Neural progenitor cell (in vitro differentiated cells): ENCODE measurements at regions not wholly inside any gene's neighbourhood (a gene's known extent, or its start where the extent isn't known, plus 50 kb on each side); places are given as distances from the start of the nearest gene placed in this dataset.
A peak's percentile ranks its signal among the peaks of the same experiment; 100 is the strongest.

ENCODE experiments used
- DNase-seq: peaks from one replicate; pipeline ENCODE4 v3.0.0-alpha.2; 2016; ENCODE audit warnings: low spot score
- H2AFZ ChIP-seq: fragments of 200-600 bp; sonication (generic); replicated peaks from 2 replicates; pipeline ENCODE4 v1.6.1; 2016; ENCODE audit warnings: antibody characterized with exemption
- H3F3A ChIP-seq: fragments of 200-600 bp; sonication (generic); 2 replicates; pipeline ENCODE4 v1.6.1; 2016; ENCODE audit warnings: antibody characterized with exemption, low read depth
- H3K27ac ChIP-seq: fragments of 200-600 bp; sonication (generic); 2 replicates; pipeline ENCODE4 v1.5.1; 2016; ENCODE audit warnings: mild to moderate bottlenecking
- H3K27me3 ChIP-seq: fragments of 200-600 bp; sonication (generic); 2 replicates; pipeline ENCODE4 v1.6.1; 2016; ENCODE audit warnings: mild to moderate bottlenecking, moderate library complexity
- H3K36me3 ChIP-seq: fragments of 200-600 bp; sonication (generic); 2 replicates; pipeline ENCODE4 v1.5.1; 2016
- H3K4me1 ChIP-seq: fragments of 200-600 bp; sonication (generic); 2 replicates; pipeline ENCODE4 v1.6.1; 2016; ENCODE audit warnings: mixed run types
- H3K4me2 ChIP-seq: fragments of 200-600 bp; sonication (generic); 2 replicates; pipeline ENCODE4 v1.6.1; 2016
- H3K4me3 ChIP-seq: fragments of 200-600 bp; sonication (generic); 2 replicates; pipeline ENCODE4 v1.5.1; 2016
- H3K79me2 ChIP-seq: fragments of 200-600 bp; sonication (generic); 2 replicates; pipeline ENCODE4 v1.6.1; 2016; ENCODE audit warnings: low read depth
- H3K9ac ChIP-seq: fragments of 200-600 bp; sonication (generic); 2 replicates; pipeline ENCODE4 v1.6.1; 2016
- H3K9me3 ChIP-seq: fragments of 200-600 bp; sonication (generic); 2 replicates; pipeline ENCODE4 v1.5.1; 2016; ENCODE audit warnings: low read depth
- H4K20me1 ChIP-seq: fragments of 200-600 bp; sonication (generic); 2 replicates; pipeline ENCODE4 v1.6.1; 2016; ENCODE audit warnings: low read depth
- H3K27ac Mint-ChIP-seq: 3 replicates; pipeline ENCODE4 v1.8.0; 2021; ENCODE audit warnings: mixed read lengths
- H3K27me3 Mint-ChIP-seq: 2 replicates; pipeline ENCODE4 v1.8.0; 2022; ENCODE audit warnings: low read depth, mild to moderate bottlenecking, inconsistent platforms, moderate library complexity, mixed read lengths; ENCODE audit not compliant: insufficient read depth
- H3K36me3 Mint-ChIP-seq: 3 replicates; pipeline ENCODE4 v1.8.0; 2021; ENCODE audit warnings: mixed read lengths
- H3K4me1 Mint-ChIP-seq: 3 replicates; pipeline ENCODE4 v1.8.0; 2021; ENCODE audit warnings: mixed read lengths
- H3K4me3 Mint-ChIP-seq: 3 replicates; pipeline ENCODE4 v1.8.0; 2021; ENCODE audit warnings: mild to moderate bottlenecking, moderate library complexity, mixed read lengths
- H3K9me3 Mint-ChIP-seq: 3 replicates; pipeline ENCODE4 v1.8.0; 2020; ENCODE audit warnings: mixed read lengths
- CTCF ChIP-seq: fragments of 200-600 bp; sonication (generic); IDR thresholded peaks from 2 replicates; pipeline ENCODE4 v1.5.1; 2017; ENCODE audit warnings: antibody characterized with exemption, mild to moderate bottlenecking
- EZH2 ChIP-seq: fragments of 200-600 bp; sonication (generic); IDR thresholded peaks from 2 replicates; pipeline ENCODE4 v1.6.1; 2017; ENCODE audit warnings: antibody characterized with exemption, mild to moderate bottlenecking, moderate library complexity
- EZH2phosphoT487 ChIP-seq: fragments of 200-600 bp; sonication (generic); IDR thresholded peaks from 2 replicates; pipeline ENCODE4 v1.6.1; 2017; ENCODE audit warnings: antibody characterized with exemption

GRCh38 chr2:53515435-53516332, 251.9 kb upstream of the CHAC2 start:
- H3K4me3 ChIP-seq, result no peak overlapping the region
- no peak overlapping the region for H3K4me2 ChIP-seq
- H3F3A ChIP-seq, result no peaks in the 10 kb centered on the region
- Mint-ChIP-seq H3K9me3 (no peaks in the 10 kb centered on the region), H3K4me3 (no peak overlapping the region), H3K4me1 (peaks cover 20% of the 10 kb centered on the region), H3K27me3 (peaks cover 9% of the 10 kb centered on the region), H3K36me3 (no peaks in the 10 kb centered on the region), H3K27ac (no peak overlapping the region)
- no peaks in the 10 kb centered on the region for H4K20me1 ChIP-seq
- no peaks in the 10 kb centered on the region for H3K27me3 ChIP-seq
- peak overlapping the region; percentile 88 for H2AFZ ChIP-seq
- peaks cover 9% of the 10 kb centered on the region for H3K4me1 ChIP-seq
- H3K27ac ChIP-seq, result no peak overlapping the region
- H3K9ac ChIP-seq, result no peak overlapping the region
- no peaks in the 10 kb centered on the region for H3K9me3 ChIP-seq
- no peaks in the 10 kb centered on the region for H3K36me3 ChIP-seq
- no peaks in the 10 kb centered on the region for H3K79me2 ChIP-seq
- peak; percentile 39 for DNase-seq
- TF ChIP-seq EZH2 (no peak), EZH2phosphoT487 (no peak), CTCF (peak; percentile 38)

GRCh38 chr2:53513167-53513666, 254.4 kb upstream of the CHAC2 start:
- Histone ChIP-seq H3F3A (peaks cover 3% of the 10 kb centered on the region), H3K36me3 (no peaks in the 10 kb centered on the region), H3K27me3 (no peaks in the 10 kb centered on the region), H3K9me3 (no peaks in the 10 kb centered on the region), H4K20me1 (no peaks in the 10 kb centered on the region), H3K9ac (no peak overlapping the region), H2AFZ (no peak overlapping the region), H3K27ac (no peak overlapping the region), H3K4me3 (no peak overlapping the region), H3K4me2 (no peak overlapping the region), H3K4me1 (no peaks in the 10 kb centered on the region), H3K79me2 (no peaks in the 10 kb centered on the region)
- Mint-ChIP-seq H3K36me3 (no peaks in the 10 kb centered on the region), H3K4me3 (no peak overlapping the region), H3K4me1 (peaks cover 15% of the 10 kb centered on the region), H3K27ac (no peak overlapping the region), H3K9me3 (peaks cover 4% of the 10 kb centered on the region), H3K27me3 (peaks cover 7% of the 10 kb centered on the region)
- no peak for DNase-seq
- TF ChIP-seq EZH2, result no peak
- no peak for TF ChIP-seq EZH2phosphoT487
- TF ChIP-seq CTCF, result no peak

GRCh38 chr2:53512071-53512826, 255.4 kb upstream of the CHAC2 start:
- Mint-ChIP-seq H3K9me3 (peaks cover 4% of the 10 kb centered on the region), H3K4me1 (peaks cover 10% of the 10 kb centered on the region), H3K36me3 (no peaks in the 10 kb centered on the region), H3K27ac (no peak overlapping the region), H3K4me3 (no peak overlapping the region), H3K27me3 (peaks cover 2% of the 10 kb centered on the region)
- Histone ChIP-seq H3K9ac (no peak overlapping the region), H2AFZ (no peak overlapping the region), H3F3A (peaks cover 3% of the 10 kb centered on the region), H3K79me2 (no peaks in the 10 kb centered on the region), H4K20me1 (no peaks in the 10 kb centered on the region), H3K4me3 (no peak overlapping the region), H3K4me1 (no peaks in the 10 kb centered on the region), H3K27me3 (no peaks in the 10 kb centered on the region), H3K27ac (no peak overlapping the region), H3K36me3 (no peaks in the 10 kb centered on the region), H3K9me3 (no peaks in the 10 kb centered on the region), H3K4me2 (no peak overlapping the region)
- TF ChIP-seq CTCF (no peak), EZH2 (no peak), EZH2phosphoT487 (no peak)
- no peak for DNase-seq
